ENCODE measurements at regions not wholly inside any gene's neighbourhood (a gene's known extent, or its start where the extent isn't known, plus 50 kb on each side); places are given as distances from the start of the nearest gene placed in this dataset.

- TF ChIP-seq EZH2phosphoT487 (IDR thresholded peaks at IDR 0.05; ENCODE audit: low read length) (no peak), CTCF (IDR thresholded peaks at IDR 0.05; ENCODE audit: low read length) (no peak)
Observed at GRCh38 chr3:177982034-177982433, 554.2 kb upstream of the KCNMB2 start.

Data from MM.1S (cell line).